Peyer's patch (tissue), 4 donors: ENCODE measurements at regions not wholly inside any gene's neighbourhood (a gene's known extent, or its start where the extent isn't known, plus 50 kb on each side); places are given as distances from the start of the nearest gene placed in this dataset.

Experiments
- DNase-seq, 3 donors: peaks; one replicate each; pipeline ENCODE4 v3.0.0-alpha.2; 2017 to 2019
- H3K27ac ChIP-seq, 4 donors: fragments of 200-600 bp; sonication (generic); one replicate each; pipeline ENCODE4 v1.5.1; 2016 to 2019
- H3K27me3 ChIP-seq, 2 donors: fragments of 200-600 bp; sonication (generic); one replicate each; pipeline ENCODE4 v1.5.1; 2019
- H3K36me3 ChIP-seq, 3 donors: fragments of 200-600 bp; sonication (generic); one replicate each; pipeline ENCODE4 v1.5.1; 2016 to 2019
- H3K4me1 ChIP-seq, 4 donors: fragments of 200-600 bp; sonication (generic); one replicate each; pipeline ENCODE4 v1.5.1; 2016 to 2019
- H3K4me3 ChIP-seq, 4 donors: fragments of 200-600 bp; sonication (generic); 1 replicate in 3 of 4; 2 replicates in 1 of 4; pipeline ENCODE4 v1.5.1; 2016 to 2019; ENCODE audit warnings: mild to moderate bottlenecking in 1 of 4
- H3K9me3 ChIP-seq, 4 donors: fragments of 200-600 bp; sonication (generic); one replicate each; pipeline ENCODE4 v1.5.1; 2016 to 2019; ENCODE audit warnings: mild to moderate bottlenecking in 1 of 4
- CTCF ChIP-seq, 6 experiments: fragments of 450-650 bp in 4 of 6; fragments of 200-600 bp in 2 of 6; sonication (generic) in 1 of 6; IDR thresholded peaks; one replicate each; pipeline ENCODE4 v1.5.1; 2017 to 2019; ENCODE audit warnings: antibody characterized with exemption in 6 of 6, mild to moderate bottlenecking in 3 of 6, moderate library complexity in 1 of 6
- POLR2A ChIP-seq, 2 donors: fragments of 450-650 bp; IDR thresholded peaks; one replicate each; pipeline ENCODE4 v1.5.1; 2017; ENCODE audit warnings: antibody characterized with exemption in 2 of 2, mild to moderate bottlenecking in 2 of 2, moderate library complexity in 2 of 2

GRCh38 chr6:14759976-14760672 lies 485.7 kb upstream of the JARID2 start:
- Histone ChIP-seq H3K4me3 (no peak overlapping the region), H3K27me3 (no peaks in the 10 kb centered on the region), H3K36me3 (no peaks in the 10 kb centered on the region), H3K9me3 (no peaks in the 10 kb centered on the region), H3K4me1 (peaks cover 0 to 23% (median 2%) of the 10 kb centered on the region in 4 donors), H3K27ac (peak overlapping the region in 2 of 4 donors; percentile 7 to 51)
- no peak for TF ChIP-seq CTCF (IDR thresholded peaks at IDR 0.05)
- TF ChIP-seq POLR2A (IDR thresholded peaks at IDR 0.05): no peak
- DNase-seq: peak in 1 of 3 donors; percentile 54

- H3K9me3 ChIP-seq: no peaks in the 10 kb centered on the region
- peak in 2 of 3 donors; percentile 57 to 72 for DNase-seq
- H3K36me3 ChIP-seq: no peaks in the 10 kb centered on the region
- TF ChIP-seq POLR2A (IDR thresholded peaks at IDR 0.05) (no peak), CTCF (IDR thresholded peaks at IDR 0.05) (no peak)
- H3K27me3 ChIP-seq: no peaks in the 10 kb centered on the region
- H3K27ac ChIP-seq: peak overlapping the region in 2 of 4 donors; percentile 29 to 32
- H3K4me3 ChIP-seq: no peak overlapping the region
- peaks cover 0 to 23% (median 2%) of the 10 kb centered on the region in 4 donors for H3K4me1 ChIP-seq
Observed at GRCh38 chr6:14762077-14762476, 483.8 kb upstream of the JARID2 start.

- Histone ChIP-seq H3K27ac (peak overlapping the region in 2 of 4 donors; percentile 42 to 70), H3K4me3 (no peak overlapping the region), H3K9me3 (no peaks in the 10 kb centered on the region), H3K27me3 (no peaks in the 10 kb centered on the region), H3K36me3 (no peaks in the 10 kb centered on the region), H3K4me1 (peaks cover 0 to 23% (median 2%) of the 10 kb centered on the region in 4 donors)
- TF ChIP-seq POLR2A (IDR thresholded peaks at IDR 0.05) (no peak), CTCF (IDR thresholded peaks at IDR 0.05) (no peak)
- DNase-seq: peak in 1 of 3 donors; percentile 56
Observed at GRCh38 chr6:14763139-14763538, 482.7 kb upstream of the JARID2 start.

GRCh38 chr6:14763616-14764015 lies 482.3 kb upstream of the JARID2 start:
- H3K36me3 ChIP-seq: no peaks in the 10 kb centered on the region
- no peak overlapping the region for H3K4me3 ChIP-seq
- DNase-seq: no peak
- H3K9me3 ChIP-seq: no peaks in the 10 kb centered on the region
- TF ChIP-seq CTCF (IDR thresholded peaks at IDR 0.05): no peak
- TF ChIP-seq POLR2A (IDR thresholded peaks at IDR 0.05): no peak
- peaks cover 0 to 23% (median 2%) of the 10 kb centered on the region in 4 donors for H3K4me1 ChIP-seq
- H3K27me3 ChIP-seq: no peaks in the 10 kb centered on the region
- peak overlapping the region in 2 of 4 donors; percentile 42 to 70 for H3K27ac ChIP-seq

GRCh38 chr6:14765106-14765505 lies 480.8 kb upstream of the JARID2 start:
- H3K4me1 ChIP-seq: peaks cover 0 to 23% (median 2%) of the 10 kb centered on the region in 4 donors
- no peaks in the 10 kb centered on the region for H3K27me3 ChIP-seq
- H3K9me3 ChIP-seq: no peaks in the 10 kb centered on the region
- no peak overlapping the region for H3K4me3 ChIP-seq
- TF ChIP-seq POLR2A (IDR thresholded peaks at IDR 0.05) (no peak), CTCF (IDR thresholded peaks at IDR 0.05) (no peak)
- no peaks in the 10 kb centered on the region for H3K36me3 ChIP-seq
- DNase-seq: no peak
- no peak overlapping the region for H3K27ac ChIP-seq
